ENCODE measurements at regions not wholly inside any gene's neighbourhood (a gene's known extent, or its start where the extent isn't known, plus 50 kb on each side); places are given as distances from the start of the nearest gene placed in this dataset.

DNA sequence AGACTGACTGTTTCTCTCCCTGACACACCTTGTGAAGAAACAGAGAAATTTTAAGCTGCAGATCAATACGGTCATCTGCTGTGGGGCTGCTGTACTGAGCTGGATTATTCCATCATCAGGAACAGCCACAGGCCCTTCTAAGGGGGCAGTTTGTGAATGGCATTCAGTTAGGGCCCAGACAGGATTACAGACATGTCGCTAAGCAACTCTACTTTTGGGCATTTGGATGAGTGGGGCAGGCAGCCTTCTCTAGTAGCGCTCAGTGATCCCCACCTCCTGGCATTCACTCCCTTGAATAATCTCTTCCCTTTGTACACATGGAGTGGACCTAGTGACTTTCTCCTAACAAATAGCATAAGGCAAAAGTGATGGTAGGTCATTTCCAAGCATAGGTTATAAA lies 144.4 kb upstream of the RARB start:
- Histone ChIP-seq H3K79me2 (ENCODE audit: low read depth) (no peaks in the 10 kb centered on the region), H3K9me3 (ENCODE audit: insufficient read depth, low read depth) (no peaks in the 10 kb centered on the region), H3F3A (ENCODE audit: insufficient read depth, low read depth) (no peaks in the 10 kb centered on the region), H4K20me1 (ENCODE audit: insufficient read depth) (no peaks in the 10 kb centered on the region), H3K27ac (no peak overlapping the region), H3K9me2 (ENCODE audit: insufficient read depth) (no peaks in the 10 kb centered on the region), H3K4me3 (no peak overlapping the region), H3K27me3 (ENCODE audit: insufficient read depth, low read depth) (no peaks in the 10 kb centered on the region), H3K36me3 (ENCODE audit: low read depth) (no peaks in the 10 kb centered on the region), H2AFZ (no peak overlapping the region), H3K4me2 (no peak overlapping the region), H3K4me1 (replicated peaks; ENCODE audit: insufficient read depth) (no peaks in the 10 kb centered on the region)
- BruUV-seq (replicated peaks): no TSS peak
- intact Hi-C loops (cut with micrococcal nuclease; ENCODE audit: unreplicated experiment): no loop called here
- no peak for TF ChIP-seq EZH2 (IDR thresholded peaks at IDR 0.05; ENCODE audit: low read depth)
- TF ChIP-seq, protein P1, sequence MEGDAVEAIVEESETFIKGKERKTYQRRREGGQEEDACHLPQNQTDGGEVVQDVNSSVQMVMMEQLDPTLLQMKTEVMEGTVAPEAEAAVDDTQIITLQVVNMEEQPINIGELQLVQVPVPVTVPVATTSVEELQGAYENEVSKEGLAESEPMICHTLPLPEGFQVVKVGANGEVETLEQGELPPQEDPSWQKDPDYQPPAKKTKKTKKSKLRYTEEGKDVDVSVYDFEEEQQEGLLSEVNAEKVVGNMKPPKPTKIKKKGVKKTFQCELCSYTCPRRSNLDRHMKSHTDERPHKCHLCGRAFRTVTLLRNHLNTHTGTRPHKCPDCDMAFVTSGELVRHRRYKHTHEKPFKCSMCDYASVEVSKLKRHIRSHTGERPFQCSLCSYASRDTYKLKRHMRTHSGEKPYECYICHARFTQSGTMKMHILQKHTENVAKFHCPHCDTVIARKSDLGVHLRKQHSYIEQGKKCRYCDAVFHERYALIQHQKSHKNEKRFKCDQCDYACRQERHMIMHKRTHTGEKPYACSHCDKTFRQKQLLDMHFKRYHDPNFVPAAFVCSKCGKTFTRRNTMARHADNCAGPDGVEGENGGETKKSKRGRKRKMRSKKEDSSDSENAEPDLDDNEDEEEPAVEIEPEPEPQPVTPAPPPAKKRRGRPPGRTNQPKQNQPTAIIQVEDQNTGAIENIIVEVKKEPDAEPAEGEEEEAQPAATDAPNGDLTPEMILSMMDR (conservative IDR thresholded peaks at IDR 0.05): no peak
- ChIA-PET POLR2A (ENCODE audit: unreplicated experiment) (no interaction called here), CTCF (no interaction called here)
- no peak for DNase-seq

GRCh38 chr3:25284249-25284648 lies 143.8 kb upstream of the RARB start:
- Histone ChIP-seq H3K4me1 (replicated peaks; ENCODE audit: insufficient read depth) (no peaks in the 10 kb centered on the region), H4K20me1 (ENCODE audit: insufficient read depth) (no peaks in the 10 kb centered on the region), H3K4me3 (no peak overlapping the region), H3K9me2 (ENCODE audit: insufficient read depth) (no peaks in the 10 kb centered on the region), H2AFZ (no peak overlapping the region), H3K27me3 (ENCODE audit: insufficient read depth, low read depth) (no peaks in the 10 kb centered on the region), H3K27ac (no peak overlapping the region), H3F3A (ENCODE audit: insufficient read depth, low read depth) (no peaks in the 10 kb centered on the region), H3K9me3 (ENCODE audit: insufficient read depth, low read depth) (no peaks in the 10 kb centered on the region), H3K4me2 (no peak overlapping the region), H3K79me2 (ENCODE audit: low read depth) (no peaks in the 10 kb centered on the region), H3K36me3 (ENCODE audit: low read depth) (no peaks in the 10 kb centered on the region)
- no peak for DNase-seq
- intact Hi-C loops (cut with micrococcal nuclease; ENCODE audit: unreplicated experiment): no loop called here
- POLR2A ChIA-PET (ENCODE audit: unreplicated experiment): no interaction called here
- CTCF ChIA-PET: no interaction called here
- BruUV-seq (replicated peaks): no TSS peak
- TF ChIP-seq, protein P1 (conservative IDR thresholded peaks at IDR 0.05): no peak
- TF ChIP-seq EZH2 (IDR thresholded peaks at IDR 0.05; ENCODE audit: low read depth): no peak

DNA sequence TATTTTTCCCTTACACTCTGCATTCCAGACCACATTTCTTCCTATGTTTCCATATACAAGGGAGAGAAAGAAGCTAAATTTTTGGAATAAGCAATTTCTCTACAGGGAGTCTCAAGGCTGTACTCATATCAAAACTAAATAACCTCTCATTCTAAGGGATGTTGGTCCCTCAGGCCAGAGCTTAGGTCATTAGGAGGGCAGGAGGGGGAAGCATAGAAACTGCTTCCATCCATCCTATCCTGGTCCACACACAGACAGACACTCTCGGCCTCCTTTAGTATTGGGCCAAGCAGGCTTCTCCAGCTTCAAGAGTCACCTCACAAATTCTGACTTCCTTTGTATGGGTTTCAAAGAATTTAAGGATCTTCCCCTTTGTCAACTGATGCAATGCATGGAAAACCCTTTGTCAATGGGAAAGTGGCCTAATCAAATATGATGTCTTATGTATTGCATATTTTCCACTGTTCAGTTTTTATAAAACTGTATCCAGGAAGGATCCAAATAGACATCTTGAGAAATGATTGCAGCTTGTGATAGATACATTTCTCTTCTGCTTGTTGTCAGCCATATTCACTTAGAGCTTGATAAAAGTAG lies 140.7 kb upstream of the RARB start:
- CTCF ChIA-PET: no interaction called here

More for the DNA sequence above, 140.7 kb upstream of the RARB start:
- Histone ChIP-seq H3K36me3 (ENCODE audit: low read depth) (no peaks in the 10 kb centered on the region), H3K9me2 (ENCODE audit: insufficient read depth) (no peaks in the 10 kb centered on the region), H4K20me1 (ENCODE audit: insufficient read depth) (no peaks in the 10 kb centered on the region), H3K4me3 (no peak overlapping the region), H3K4me2 (no peak overlapping the region), H2AFZ (no peak overlapping the region), H3K79me2 (ENCODE audit: low read depth) (no peaks in the 10 kb centered on the region), H3K27me3 (ENCODE audit: insufficient read depth, low read depth) (no peaks in the 10 kb centered on the region), H3F3A (ENCODE audit: insufficient read depth, low read depth) (no peaks in the 10 kb centered on the region), H3K27ac (no peak overlapping the region), H3K9me3 (ENCODE audit: insufficient read depth, low read depth) (no peaks in the 10 kb centered on the region), H3K4me1 (replicated peaks; ENCODE audit: insufficient read depth) (no peaks in the 10 kb centered on the region)
- DNase-seq: no peak
- TF ChIP-seq, protein P1 (conservative IDR thresholded peaks at IDR 0.05): no peak
- no peak for TF ChIP-seq EZH2 (IDR thresholded peaks at IDR 0.05; ENCODE audit: low read depth)
- BruUV-seq (replicated peaks): no TSS peak
- POLR2A ChIA-PET (ENCODE audit: unreplicated experiment): no interaction called here
- intact Hi-C loops (cut with micrococcal nuclease; ENCODE audit: unreplicated experiment): no loop called here

All from PC-9 (cell line).